NOMO-1 treated with DMSO at 0.1 percent for 48 hours (cell line): ENCODE measurements at regions not wholly inside any gene's neighbourhood (a gene's known extent, or its start where the extent isn't known, plus 50 kb on each side); places are given as distances from the start of the nearest gene placed in this dataset.

Experiments
- DNase-seq: peaks from one replicate; lab custom pipeline; 2025; ENCODE audit not compliant: unreplicated experiment; lab: John Stamatoyannopoulos, UW

DNA sequence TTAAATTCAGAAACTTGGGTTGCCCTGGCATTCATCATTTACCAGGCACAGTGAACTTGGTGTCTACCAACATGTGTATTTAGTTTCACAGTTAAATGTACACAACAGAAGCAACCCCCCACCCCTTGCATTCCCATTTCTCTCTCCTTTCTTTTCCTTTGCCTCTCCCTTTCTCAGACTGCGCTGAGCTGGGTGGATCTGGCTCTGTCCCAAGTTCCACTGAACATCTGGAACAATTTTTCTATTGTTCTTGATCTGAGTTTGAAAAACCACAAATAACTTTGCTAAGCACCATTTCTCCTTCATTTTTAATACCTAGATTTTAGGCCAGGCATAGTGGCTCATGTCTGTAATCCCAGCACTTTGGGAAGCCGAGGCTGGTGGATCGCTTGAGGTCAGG, 242.2 kb downstream of the ABHD5 start:
- DNase-seq, result no peak

DNA sequence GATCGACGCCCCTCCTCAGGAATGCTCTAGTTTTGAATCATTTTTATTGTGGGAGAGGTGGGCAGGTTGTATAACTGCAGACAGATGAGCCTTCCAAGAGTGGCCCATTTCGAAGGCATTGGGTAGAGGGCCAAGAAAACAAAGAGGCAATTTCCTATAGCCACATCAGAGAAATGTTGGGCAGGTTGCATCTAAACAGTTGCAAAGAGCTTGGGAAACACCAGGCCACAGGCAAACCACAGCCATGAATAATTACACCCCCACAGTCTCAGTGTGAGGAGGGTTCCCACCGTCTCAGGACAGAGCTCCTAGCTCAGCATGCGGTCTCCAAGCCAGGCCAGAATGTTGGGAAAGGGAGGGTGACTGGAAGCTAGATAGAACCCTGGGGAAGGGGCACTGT, 257.3 kb downstream of the ABHD5 start:
- DNase-seq, result no peak

DNA sequence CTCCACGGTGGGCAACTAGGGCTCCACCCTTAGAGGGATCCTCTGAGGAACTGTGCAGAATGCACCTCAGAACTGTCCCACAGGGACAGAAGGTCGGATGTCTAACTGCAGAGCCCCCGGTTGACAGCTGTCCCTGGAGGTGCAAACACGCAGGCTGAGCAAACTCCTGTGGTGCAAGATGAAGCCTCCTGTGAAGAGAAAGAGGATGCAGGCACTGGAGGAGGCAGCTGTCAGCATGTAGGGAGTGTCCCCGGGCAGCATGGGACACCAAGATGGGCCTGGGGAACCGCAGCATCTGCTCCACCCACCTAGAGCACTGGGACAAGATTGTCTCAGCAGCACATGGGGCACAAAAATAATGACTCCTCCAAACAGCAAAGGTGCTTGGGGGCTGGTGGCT, 258.9 kb downstream of the ABHD5 start:
- no peak for DNase-seq

DNA sequence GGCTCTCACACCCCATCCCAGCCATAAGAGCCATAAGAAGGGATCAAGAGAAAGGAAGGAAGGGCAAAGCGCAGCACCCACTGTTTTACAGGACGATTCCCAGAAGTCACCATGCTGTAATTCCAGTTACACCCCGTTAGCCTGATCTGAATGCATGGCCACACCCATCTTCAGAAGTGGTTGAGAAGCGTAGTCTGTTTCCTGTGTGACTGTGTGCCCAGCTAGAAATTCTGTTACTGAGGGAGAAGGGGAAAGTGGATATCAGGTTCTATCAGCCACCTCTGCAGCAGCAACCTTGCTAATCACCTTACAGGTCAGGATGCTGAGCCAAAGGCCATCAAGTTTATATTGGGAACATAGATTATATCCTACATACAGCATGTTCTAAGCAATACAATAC, 260.0 kb downstream of the ABHD5 start:
- DNase-seq, result no peak

DNA sequence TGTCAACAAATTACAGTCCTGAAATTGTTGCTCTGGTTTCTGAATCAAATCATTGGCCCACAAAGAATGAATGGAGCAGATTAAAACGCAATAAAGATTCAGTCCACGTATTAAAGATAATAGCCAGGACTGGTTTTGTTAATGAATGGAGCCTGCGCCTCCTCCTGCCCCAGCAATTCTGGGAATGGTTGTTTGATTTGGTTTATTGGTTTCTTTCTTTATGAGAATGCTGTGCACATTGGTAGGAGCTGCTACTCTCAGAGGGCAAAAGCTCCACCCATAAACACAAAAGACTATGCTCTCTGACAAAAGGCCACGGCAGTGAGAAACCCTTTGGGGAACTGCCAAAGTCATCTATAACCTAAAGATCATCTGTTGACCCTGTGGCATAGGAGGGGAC, 261.1 kb downstream of the ABHD5 start:
- DNase-seq, result no peak

DNA sequence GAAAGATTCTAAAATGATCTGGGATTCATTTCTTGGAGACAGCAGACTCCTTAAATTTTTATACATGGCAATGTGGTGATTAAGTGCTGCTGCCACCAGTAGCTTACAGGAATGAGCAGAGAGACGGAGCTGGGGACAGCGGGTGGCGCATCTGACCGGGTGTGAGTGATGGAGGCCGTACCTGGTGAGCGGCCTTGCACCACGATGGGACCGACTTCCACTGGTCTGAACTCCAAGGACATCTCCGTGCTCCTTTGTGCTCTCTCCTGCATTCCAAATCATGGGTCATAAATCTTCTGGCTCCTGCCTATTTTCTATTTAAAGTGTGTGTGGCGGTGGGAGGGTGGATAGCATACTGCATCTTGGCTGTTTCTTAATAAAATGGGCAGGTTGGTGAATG, 262.6 kb downstream of the ABHD5 start:
- no peak for DNase-seq

DNA sequence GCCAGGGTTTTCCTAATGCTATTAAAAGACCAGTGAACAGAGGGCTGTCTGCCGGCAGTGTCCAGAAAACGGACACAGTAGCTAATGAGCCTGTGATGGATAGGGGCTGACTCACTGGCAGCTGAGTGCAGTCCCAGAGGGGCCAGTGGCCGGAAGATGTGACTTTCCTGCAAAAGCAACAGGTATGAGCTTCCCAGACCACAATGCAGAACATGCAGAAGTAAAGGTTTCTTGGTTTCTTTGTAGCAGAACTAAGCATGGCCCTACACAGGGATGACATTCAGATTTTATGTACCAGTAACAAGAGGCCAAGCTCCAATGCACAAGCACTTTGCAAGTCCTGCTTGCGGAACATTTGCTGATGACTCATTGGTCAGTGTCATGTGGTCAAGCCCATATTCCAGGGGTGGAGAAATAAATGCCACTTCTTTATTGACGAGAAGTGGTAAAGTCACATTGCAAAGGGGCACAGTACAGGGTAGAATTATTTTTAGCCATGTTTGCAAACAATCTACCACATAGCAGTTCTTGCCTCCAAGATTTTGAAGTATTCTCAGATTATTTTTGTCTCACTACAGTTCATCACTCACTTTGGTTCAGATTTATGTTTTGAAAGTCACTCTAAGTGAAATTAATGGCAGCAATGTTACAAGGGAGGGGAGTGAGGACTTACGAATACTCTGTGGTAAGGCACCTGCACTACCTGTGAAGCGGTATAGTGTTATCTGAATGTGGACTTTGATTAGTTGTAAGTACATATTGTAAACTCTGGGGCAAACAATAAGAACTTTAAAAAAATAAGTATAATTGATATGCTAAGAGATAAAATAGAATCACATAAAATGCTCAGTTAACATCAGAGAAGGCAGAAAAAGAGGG, 263.3 kb downstream of the ABHD5 start:
- DNase-seq, result peak; percentile 89

DNA sequence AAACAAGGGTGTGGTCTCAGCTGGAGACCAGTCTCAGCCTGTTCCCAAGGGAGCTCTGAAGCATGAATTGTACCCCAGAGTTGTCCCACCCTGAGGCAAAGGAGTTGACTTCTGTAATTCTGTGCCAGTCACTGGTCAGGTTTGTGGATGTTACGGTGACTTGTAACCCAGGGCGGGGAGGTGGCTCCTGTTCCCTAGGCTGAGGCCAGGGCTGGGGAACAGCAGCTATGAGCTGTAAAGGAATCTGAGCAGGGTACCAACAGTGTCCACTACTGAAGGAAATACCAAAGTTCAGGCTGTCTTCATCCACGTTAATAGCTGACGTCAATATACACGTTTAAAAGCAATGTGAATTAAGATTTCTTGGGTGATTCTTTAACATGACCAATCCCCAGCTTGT, 266.2 kb downstream of the ABHD5 start:
- DNase-seq, result no peak

DNA sequence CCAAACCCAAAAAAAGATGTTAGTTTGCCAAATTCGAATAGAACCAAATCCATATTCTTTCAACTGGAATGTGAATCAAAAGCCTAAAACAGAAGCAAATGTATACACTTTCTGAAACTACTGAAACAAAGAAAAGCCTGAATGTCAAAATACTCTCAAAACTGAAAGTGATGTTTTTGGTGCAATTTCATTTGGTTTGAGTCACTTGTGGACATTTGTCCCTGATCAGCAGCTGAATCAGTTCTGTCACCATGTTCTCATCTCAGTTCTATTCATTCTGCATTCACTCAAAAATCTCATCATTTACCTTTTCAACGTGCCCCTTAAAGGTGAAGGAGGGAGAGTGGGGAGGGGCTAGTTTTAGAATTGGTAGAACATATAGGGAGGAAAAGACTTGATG, 266.8 kb downstream of the ABHD5 start:
- peak; percentile 8 for DNase-seq

DNA sequence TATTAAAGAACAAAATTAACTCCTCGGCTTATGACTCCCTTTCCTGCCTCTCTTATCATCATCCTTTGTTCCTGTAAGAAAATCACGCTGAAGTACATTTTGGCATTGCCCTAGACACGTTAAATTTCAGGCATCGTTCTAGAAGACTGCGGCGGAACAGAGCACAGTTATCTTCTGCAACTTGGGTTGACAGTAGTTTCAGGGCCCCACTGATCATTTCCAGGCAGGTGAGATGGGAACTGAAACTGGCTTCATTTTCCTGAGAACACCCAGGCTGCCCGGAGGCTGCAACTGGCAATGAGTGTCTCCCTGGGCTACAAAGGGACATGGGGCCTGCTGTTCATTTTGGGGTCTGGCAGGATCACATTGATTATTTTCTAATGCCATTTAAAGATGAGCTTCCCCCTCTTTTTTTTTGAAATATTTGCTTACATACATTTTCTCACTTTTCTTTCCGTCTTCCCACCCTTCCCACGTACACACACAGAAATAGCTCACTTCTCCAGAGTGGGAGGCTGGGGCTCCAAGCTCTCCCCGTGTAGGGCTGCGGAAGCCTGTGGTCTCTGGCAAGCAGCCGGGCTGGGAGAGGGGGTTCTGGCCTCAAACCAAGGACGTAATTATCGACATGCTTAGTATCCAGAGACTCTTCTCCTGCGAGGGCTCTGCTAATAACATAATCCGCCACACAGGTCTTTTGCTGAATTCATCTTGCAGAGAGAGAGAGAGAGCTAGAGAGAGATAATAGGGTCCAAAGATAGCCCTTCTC, 267.4 kb downstream of the ABHD5 start:
- no peak for DNase-seq

DNA sequence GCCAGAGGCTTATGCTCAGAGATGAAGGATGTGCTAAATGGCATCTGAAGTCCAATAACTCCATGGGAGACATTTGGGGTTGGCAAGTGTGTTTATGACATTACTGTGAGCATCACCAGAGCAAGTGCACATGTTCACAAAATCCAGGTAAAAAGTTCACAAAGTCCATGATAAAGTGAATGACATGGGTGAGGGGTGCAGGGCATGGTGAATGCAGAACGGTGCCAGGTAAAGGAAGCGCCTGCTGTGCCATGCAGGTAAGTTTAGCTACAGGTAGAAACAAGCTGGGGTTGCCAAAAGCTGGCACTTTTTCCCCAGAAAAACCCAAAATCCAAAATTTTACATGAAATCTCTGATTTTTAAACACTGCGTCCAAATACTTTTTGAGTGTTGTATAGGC, 268.2 kb downstream of the ABHD5 start:
- no peak for DNase-seq

DNA sequence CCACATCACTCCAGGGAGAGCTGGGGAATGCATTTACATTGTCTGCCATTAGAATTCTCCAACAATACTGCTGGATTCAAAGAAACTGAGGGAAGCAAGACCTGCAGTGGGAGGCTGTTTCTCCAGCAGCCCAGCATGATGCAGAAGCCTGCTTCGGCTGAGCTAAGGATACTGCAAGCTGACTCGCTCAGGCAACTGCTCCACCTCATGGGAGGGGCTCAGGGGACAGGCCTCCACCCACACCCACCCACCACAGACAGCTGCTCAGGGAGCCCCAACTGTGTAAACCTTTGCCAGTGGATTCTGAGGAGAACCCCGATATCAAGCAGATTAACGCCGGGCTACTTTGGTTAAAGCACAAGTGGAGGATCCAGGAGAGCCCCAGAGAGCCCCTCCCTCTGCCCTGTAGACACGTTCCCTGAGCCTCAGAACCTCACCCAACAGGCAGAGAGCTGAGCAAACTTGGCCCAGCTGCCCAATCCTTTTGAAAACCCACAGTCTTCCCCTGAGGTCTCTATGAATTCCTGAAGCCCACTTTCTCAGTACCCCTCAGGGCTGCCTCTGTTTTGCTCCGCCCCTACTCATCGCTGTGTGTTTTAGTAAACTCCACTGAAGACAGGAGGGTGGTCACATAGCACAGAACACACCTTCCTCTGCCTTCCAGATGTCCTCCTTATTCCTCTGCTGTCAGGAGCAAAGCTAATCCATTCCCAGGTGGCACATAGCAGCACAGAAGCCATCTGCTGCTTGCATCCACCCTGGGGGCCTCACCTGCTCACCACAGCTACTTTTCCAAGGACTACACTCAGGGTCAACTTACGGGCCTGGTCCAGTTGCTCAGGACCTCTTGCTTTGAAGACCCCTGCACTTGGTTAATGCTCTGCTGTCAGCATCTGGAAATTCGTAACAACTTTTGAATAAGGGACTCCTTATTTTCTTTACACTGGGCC, 269.0 kb downstream of the ABHD5 start:
- DNase-seq, result no peak

DNA sequence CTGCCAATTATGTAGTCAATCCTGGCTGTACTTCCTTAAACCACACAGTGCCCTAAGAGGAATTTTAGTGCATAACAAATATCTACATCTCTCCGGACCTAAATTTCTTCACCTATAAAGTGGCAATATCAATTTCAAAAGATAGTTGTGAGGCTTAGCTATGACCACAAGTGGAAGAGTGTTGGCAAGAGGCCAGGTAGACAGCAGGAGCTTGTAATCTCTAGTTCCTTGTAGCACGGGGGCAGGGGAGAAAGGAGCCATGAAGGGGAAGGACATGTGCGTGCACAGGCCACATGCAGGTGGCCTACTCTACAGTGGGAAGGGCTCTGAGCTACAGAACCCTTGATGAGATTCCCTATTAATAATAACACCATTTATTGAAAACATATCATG, 269.7 kb downstream of the ABHD5 start:
- DNase-seq, result peak; percentile 50

DNA sequence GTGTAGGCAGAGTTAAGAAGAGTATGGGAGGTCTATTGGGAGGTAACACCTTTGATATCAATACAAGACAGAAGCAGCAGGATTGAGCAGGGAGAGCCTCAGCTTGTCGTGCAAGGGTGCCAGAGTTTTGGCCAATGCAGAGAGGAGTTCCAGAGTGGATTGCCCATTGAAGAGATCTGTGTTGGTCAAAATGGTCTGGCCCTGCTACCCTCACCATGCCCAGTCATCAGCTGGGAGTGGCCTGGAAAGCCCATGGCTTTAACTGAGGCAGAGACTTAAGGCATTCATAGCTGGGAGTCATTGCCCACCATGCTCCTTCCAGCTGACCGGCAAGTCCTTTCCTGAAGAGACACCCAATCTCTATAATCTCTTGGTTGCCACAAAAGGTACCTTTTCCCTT, 271.3 kb downstream of the ABHD5 start:
- DNase-seq, result no peak

DNA sequence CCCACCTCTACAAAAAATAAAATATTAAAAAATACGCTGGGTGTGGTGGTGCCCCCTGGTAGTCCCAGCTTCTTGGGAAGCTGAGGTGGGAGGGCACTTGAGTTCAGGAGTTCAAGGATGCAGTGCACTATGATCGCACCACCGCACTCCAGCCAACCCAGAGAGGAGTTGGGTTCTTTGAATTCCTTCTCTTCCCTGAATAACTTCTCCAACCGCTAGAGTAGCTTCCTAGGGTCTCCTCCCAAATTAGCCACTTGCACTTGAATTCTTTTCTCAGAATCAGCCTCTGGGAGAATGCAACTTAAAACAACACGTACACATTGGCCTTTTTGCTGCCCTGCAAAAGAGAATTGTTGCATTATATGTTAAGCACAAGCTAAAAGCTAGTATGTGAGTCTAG, 272.5 kb downstream of the ABHD5 start:
- no peak for DNase-seq

DNA sequence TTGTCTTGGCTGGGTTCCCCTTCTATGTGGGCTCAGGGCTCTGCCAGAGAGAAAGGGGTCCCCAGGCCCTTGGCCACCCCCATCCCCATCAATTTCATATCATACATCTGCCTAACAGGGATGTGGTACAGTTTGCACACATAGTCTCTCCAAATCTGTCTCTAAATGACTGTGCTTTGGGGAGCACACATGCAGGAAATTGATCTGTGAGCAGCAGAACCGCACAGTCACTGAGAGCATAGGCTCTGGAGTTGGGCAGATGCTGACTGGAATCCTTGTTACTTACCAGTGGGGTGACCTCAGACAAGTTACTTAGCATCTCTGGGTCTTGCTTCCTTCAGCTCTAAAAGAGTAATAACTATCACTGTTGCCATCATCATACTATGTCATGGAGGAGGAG, 273.9 kb downstream of the ABHD5 start:
- DNase-seq, result no peak

DNA sequence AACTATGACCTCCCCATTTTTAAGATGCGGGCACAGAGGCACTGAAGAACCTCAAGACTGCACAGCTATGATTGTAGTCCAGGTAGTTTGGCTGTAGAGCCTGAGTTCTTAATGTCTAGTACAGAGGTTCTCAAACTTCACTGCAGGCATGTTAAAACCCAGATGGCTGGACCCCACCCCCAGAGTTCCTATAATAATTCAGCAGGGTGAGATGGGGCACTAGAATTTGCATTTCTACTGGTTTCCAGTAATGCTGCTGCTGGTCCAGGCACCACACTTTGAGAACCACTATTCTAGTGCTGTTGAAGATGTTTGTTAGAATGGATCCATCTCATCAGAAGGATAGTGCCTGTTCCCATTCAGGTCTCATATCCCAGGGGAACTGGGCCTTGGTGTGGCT, 274.9 kb downstream of the ABHD5 start:
- no peak for DNase-seq

DNA sequence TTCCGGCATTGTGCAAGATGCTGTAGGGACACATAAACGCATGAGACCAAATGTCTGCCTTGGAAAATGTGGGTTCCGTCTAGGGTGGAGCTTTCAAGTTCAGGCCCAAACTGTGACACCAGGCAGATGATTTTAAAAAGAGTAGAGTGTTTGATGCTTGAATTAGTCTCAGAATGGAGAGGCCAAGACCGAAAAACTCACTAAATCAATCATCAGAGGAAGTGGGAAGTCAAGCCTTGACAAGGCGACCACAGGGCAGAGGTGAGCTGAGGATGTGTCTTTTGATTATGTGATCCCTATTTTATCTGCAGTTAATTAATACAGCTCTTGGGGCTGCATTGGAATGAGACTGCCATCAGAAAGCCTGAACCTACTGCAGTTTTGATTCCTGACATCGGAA, 275.4 kb downstream of the ABHD5 start:
- no peak for DNase-seq

DNA sequence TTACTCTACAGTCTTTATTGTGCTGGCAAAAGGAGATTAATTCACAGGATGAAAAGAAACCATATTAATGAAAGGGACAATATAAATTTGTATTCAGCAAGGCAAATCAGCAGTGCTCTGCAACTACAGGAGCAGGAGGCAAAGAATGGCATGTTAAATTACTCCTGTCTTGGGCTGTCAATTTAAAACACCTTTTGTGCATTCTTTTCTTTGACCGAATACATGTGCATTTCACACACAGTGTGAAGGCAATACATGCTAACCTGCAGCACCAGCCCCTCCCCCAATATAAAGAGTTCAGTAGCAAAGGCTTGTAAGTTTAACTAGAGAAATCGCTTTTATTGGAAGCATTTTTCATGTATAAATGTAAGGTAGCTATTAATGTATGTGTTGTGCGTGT, 275.2 kb upstream of the TOPAZ1 start:
- DNase-seq, result no peak

DNA sequence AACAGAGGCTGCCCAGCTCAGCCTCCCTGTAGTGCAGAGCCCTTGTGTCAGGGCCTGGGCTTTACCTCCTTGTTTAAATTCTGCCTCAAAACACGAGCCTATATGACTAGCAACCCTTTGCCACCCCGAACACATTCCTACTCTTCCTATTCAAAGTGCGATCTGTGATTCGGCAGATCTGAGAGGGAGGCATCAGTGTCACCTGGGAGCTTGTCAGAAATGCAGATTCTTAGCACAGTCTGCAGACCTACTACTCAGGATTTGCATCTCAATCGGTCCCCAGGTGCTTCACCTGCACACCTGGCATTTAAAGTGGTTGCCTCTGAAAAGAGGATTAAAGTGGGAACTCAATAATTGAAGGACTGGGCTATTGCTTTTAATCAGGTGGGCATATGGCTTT, 273.2 kb upstream of the TOPAZ1 start:
- no peak for DNase-seq

DNA sequence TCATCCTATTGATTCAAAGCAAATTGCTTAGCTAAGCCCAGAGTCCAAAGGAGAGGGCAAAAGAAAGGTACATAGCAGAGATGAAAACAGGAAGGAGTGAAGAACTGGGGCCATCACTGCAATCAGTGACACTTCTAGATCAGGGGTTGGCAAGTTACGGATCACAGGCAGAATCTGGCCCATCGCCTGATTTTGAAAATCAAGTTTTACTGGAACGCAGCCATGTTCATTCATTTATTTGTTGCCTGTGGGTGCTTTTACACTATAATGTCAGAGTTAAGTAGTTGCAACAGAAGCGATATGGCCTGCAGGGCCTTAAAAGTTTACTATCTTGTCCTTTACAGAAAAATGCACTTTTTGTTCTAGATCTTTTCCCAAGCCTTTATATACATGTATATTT, 271.7 kb upstream of the TOPAZ1 start:
- DNase-seq, result no peak
